ENCODE measurements at regions not wholly inside any gene's neighbourhood (a gene's known extent, or its start where the extent isn't known, plus 50 kb on each side); places are given as distances from the start of the nearest gene placed in this dataset.

- ChIA-PET CTCF (ENCODE audit: low intra/inter-chr PET ratio) (no interaction called here), POLR2A (no interaction called here)
- no peak overlapping the region for H3K9ac ChIP-seq (ENCODE audit: insufficient read depth in 1 of 2, low read depth in 2 of 2, low read length in 2 of 2)
- H3K4me1 ChIP-seq (replicated peaks in 1 of 2; ENCODE audit: control insufficient read depth in 2 of 2, insufficient read depth in 2 of 2, low read length in 2 of 2), result no peaks in the 10 kb centered on the region
- intact Hi-C loops (cut with micrococcal nuclease) (no loop called here), in situ Hi-C loops (cut with MboI) (no loop called here)
- H3K27me3 ChIP-seq (ENCODE audit: control insufficient read depth in 2 of 2, insufficient read depth in 2 of 2, low read length in 2 of 2), result no peaks in the 10 kb centered on the region
- H2AFZ ChIP-seq (ENCODE audit: low read depth, low read length), result no peak overlapping the region
- H3K27ac ChIP-seq (ENCODE audit: extremely low read depth, low read depth, low read length), result no peak overlapping the region
- WGBS (ENCODE audit: insufficient coverage, low coverage, missing lambda C conversion rate), result 0% methylated on average over 2 of the region's 2 CpGs
- ATAC-seq (no peak), DNase-seq (ENCODE audit: extremely low read depth in 1 of 4, low spot score in 3 of 4) (no peak), FAIRE-seq (no peak)
- no peaks in the 10 kb centered on the region for H3K9me3 ChIP-seq (replicated peaks; ENCODE audit: control insufficient read depth, insufficient read depth, low read depth, low read length)
- H3K36me3 ChIP-seq (ENCODE audit: control insufficient read depth, insufficient read depth, low read length), result no peaks in the 10 kb centered on the region
- no peaks in the 10 kb centered on the region for H3K9me1 ChIP-seq (ENCODE audit: control insufficient read depth, insufficient read depth, low read length)
- no peaks in the 10 kb centered on the region for H3K79me2 ChIP-seq (ENCODE audit: control insufficient read depth, insufficient read depth, low read length)
- BruUV-seq (replicated peaks), result no TSS peak
- H3K4me3 ChIP-seq, result no peak overlapping the region
- H3K4me2 ChIP-seq (ENCODE audit: insufficient read depth, low read length), result no peak overlapping the region
- H4K20me1 ChIP-seq (replicated peaks; ENCODE audit: control insufficient read depth, insufficient read depth, low read length), result no peaks in the 10 kb centered on the region
- no peak for TF ChIP-seq RBM14 (IDR thresholded peaks at IDR 0.05; ENCODE audit: borderline replicate concordance, insufficient read depth, low read depth, low read length)
- no peak for TF ChIP-seq ZNF644 (tag; IDR thresholded peaks at IDR 0.05; ENCODE audit: low read depth)
- no peak for TF ChIP-seq EWSR1 (IDR thresholded peaks at IDR 0.05; ENCODE audit: borderline replicate concordance, low read depth, partially characterized antibody)
- no peak for TF ChIP-seq TEAD2 (tag; IDR thresholded peaks at IDR 0.05)
- TF ChIP-seq ERF (CRISPR knock-in tag; IDR thresholded peaks at IDR 0.05), result no peak
- no peak for TF ChIP-seq KLF16 (IDR thresholded peaks at IDR 0.05)
- no peak for TF ChIP-seq REST (IDR thresholded peaks at IDR 0.05; ENCODE audit: borderline replicate concordance)
- TF ChIP-seq REST (CRISPR knock-in tag; IDR thresholded peaks at IDR 0.05; ENCODE audit: low read depth), result no peak
- no peak for TF ChIP-seq PURB (CRISPR knock-in tag; IDR thresholded peaks at IDR 0.05; ENCODE audit: low read depth)
- TF ChIP-seq SPI1 (IDR thresholded peaks at IDR 0.05; ENCODE audit: borderline replicate concordance, low read depth, low read length), result no peak
- TF ChIP-seq ZMIZ1 (IDR thresholded peaks at IDR 0.05; ENCODE audit: low read depth in 2 of 2, low read length in 2 of 2), result no peak
- no peak for TF ChIP-seq ZNF121 (CRISPR knock-in tag; conservative IDR thresholded peaks at IDR 0.05)
- TF ChIP-seq NUFIP1 (IDR thresholded peaks at IDR 0.05; ENCODE audit: partially characterized antibody), result no peak
- TF ChIP-seq ZNF354B (CRISPR knock-in tag; IDR thresholded peaks at IDR 0.05), result no peak
These were observed 144.6 kb upstream of the TP63 start for GRCh38 chr3:189486556-189486955.

Measured in K562 (cell line).